HEK293 (cell line): ENCODE measurements at regions not wholly inside any gene's neighbourhood (a gene's known extent, or its start where the extent isn't known, plus 50 kb on each side); places are given as distances from the start of the nearest gene placed in this dataset.

Experiments used
- FEZF1 ChIP-seq: fragments of 450-650 bp; formaldehyde crosslinking; IDR thresholded peaks from 2 replicates; pipeline ENCODE4 v1.5.1; 2016; ENCODE audit warnings: missing biosample characterization, missing genetic modification characterization
- HOXA7 ChIP-seq: sonication (generic); formaldehyde crosslinking; IDR thresholded peaks from 2 replicates; pipeline ENCODE4 v1.8.1; 2022; ENCODE audit warnings: missing genetic modification reagents, borderline replicate concordance
- OVOL3 ChIP-seq: fragments of 450-650 bp; formaldehyde crosslinking; IDR thresholded peaks from 2 replicates; pipeline ENCODE4 v1.5.1; 2016; ENCODE audit warnings: missing biosample characterization, missing genetic modification characterization
- ZBTB20 ChIP-seq: fragments of 450-650 bp; formaldehyde crosslinking; IDR thresholded peaks from 2 replicates; pipeline ENCODE4 v1.5.1; 2016; ENCODE audit warnings: missing biosample characterization, missing genetic modification characterization
- ZBTB7A ChIP-seq: fragments of 450-650 bp; formaldehyde crosslinking; IDR thresholded peaks from 2 replicates; pipeline ENCODE4 v1.5.1; 2016; ENCODE audit warnings: low read depth, missing biosample characterization, missing genetic modification characterization
- ZNF514 ChIP-seq: fragments of 450-650 bp; formaldehyde crosslinking; IDR thresholded peaks from 2 replicates; pipeline ENCODE4 v1.5.1; 2016; ENCODE audit warnings: missing biosample characterization, missing genetic modification characterization
- TF ChIP-seq, protein P1 (sequence below): fragments of 450-650 bp; formaldehyde crosslinking; IDR thresholded peaks from 2 replicates; pipeline ENCODE4 v1.5.1; 2016; ENCODE audit warnings: missing biosample characterization, missing genetic modification characterization
- TF ChIP-seq, protein P2 (sequence below): fragments of 450-650 bp; formaldehyde crosslinking; IDR thresholded peaks from 2 replicates; pipeline ENCODE4 v1.5.1; 2016; ENCODE audit warnings: missing biosample characterization, missing genetic modification characterization
- TF ChIP-seq, protein P3 (sequence below): fragments of 450-650 bp; formaldehyde crosslinking; IDR thresholded peaks from 2 replicates; pipeline ENCODE4 v1.5.1; 2016; ENCODE audit warnings: missing biosample characterization, missing genetic modification characterization
- TF ChIP-seq, protein P4 (sequence below): fragments of 450-650 bp; formaldehyde crosslinking; IDR thresholded peaks from 2 replicates; pipeline ENCODE4 v1.5.1; 2016; ENCODE audit warnings: missing biosample characterization, missing genetic modification characterization, borderline replicate concordance
- TF ChIP-seq, protein P5 (sequence below): fragments of 450-650 bp; formaldehyde crosslinking; IDR thresholded peaks from 2 replicates; pipeline ENCODE4 v1.5.1; 2016; ENCODE audit warnings: missing biosample characterization, missing genetic modification characterization
- TF ChIP-seq, protein P6 (sequence below): fragments of 450-650 bp; formaldehyde crosslinking; IDR thresholded peaks from 2 replicates; pipeline ENCODE4 v1.5.1; 2016; ENCODE audit warnings: missing biosample characterization, missing genetic modification characterization

DNA sequence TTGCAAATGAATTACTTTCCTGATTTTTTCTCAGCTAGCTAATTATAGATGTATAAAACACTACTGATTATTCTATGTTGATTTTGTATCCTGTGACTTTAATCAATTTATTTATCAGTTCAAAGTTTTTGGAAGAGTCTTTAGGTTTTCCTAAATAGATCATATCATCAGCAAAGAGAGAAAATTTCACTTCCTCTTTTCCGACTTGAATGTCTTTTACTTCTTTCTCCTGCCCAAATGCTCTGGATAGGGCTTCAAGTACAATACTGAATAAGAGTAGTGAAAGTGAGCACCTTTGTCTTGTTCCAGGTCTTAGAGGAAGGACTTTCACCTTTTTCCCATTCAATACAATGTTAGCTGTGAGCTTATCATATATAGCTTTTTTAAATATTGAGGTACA is 417.9 kb downstream of the PDGFC start:
- TF ChIP-seq ZBTB7A (tag by site-specific recombination) = no peak
- no peak for TF ChIP-seq ZNF514
- TF ChIP-seq, protein P1, sequence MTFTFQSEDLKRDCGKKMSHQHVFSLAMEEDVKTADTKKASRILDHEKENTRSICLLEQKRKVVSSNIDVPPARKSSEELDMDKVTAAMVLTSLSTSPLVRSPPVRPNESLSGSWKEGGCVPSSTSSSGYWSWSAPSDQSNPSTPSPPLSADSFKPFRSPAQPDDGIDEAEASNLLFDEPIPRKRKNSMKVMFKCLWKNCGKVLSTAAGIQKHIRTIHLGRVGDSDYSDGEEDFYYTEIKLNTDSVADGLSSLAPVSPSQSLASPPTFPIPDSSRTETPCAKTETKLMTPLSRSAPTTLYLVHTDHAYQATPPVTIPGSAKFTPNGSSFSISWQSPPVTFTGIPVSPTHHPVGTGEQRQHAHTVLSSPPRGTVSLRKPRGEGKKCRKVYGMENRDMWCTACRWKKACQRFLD = no peak
- no peak for TF ChIP-seq FEZF1 (tag by site-specific recombination)
- TF ChIP-seq, protein P2, sequence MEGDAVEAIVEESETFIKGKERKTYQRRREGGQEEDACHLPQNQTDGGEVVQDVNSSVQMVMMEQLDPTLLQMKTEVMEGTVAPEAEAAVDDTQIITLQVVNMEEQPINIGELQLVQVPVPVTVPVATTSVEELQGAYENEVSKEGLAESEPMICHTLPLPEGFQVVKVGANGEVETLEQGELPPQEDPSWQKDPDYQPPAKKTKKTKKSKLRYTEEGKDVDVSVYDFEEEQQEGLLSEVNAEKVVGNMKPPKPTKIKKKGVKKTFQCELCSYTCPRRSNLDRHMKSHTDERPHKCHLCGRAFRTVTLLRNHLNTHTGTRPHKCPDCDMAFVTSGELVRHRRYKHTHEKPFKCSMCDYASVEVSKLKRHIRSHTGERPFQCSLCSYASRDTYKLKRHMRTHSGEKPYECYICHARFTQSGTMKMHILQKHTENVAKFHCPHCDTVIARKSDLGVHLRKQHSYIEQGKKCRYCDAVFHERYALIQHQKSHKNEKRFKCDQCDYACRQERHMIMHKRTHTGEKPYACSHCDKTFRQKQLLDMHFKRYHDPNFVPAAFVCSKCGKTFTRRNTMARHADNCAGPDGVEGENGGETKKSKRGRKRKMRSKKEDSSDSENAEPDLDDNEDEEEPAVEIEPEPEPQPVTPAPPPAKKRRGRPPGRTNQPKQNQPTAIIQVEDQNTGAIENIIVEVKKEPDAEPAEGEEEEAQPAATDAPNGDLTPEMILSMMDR (tag by site-specific recombination) = no peak
- TF ChIP-seq HOXA7 (CRISPR knock-in tag) = no peak
- TF ChIP-seq, protein P3, sequence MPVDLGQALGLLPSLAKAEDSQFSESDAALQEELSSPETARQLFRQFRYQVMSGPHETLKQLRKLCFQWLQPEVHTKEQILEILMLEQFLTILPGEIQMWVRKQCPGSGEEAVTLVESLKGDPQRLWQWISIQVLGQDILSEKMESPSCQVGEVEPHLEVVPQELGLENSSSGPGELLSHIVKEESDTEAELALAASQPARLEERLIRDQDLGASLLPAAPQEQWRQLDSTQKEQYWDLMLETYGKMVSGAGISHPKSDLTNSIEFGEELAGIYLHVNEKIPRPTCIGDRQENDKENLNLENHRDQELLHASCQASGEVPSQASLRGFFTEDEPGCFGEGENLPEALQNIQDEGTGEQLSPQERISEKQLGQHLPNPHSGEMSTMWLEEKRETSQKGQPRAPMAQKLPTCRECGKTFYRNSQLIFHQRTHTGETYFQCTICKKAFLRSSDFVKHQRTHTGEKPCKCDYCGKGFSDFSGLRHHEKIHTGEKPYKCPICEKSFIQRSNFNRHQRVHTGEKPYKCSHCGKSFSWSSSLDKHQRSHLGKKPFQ (tag by site-specific recombination) = no peak
- TF ChIP-seq, protein P4, sequence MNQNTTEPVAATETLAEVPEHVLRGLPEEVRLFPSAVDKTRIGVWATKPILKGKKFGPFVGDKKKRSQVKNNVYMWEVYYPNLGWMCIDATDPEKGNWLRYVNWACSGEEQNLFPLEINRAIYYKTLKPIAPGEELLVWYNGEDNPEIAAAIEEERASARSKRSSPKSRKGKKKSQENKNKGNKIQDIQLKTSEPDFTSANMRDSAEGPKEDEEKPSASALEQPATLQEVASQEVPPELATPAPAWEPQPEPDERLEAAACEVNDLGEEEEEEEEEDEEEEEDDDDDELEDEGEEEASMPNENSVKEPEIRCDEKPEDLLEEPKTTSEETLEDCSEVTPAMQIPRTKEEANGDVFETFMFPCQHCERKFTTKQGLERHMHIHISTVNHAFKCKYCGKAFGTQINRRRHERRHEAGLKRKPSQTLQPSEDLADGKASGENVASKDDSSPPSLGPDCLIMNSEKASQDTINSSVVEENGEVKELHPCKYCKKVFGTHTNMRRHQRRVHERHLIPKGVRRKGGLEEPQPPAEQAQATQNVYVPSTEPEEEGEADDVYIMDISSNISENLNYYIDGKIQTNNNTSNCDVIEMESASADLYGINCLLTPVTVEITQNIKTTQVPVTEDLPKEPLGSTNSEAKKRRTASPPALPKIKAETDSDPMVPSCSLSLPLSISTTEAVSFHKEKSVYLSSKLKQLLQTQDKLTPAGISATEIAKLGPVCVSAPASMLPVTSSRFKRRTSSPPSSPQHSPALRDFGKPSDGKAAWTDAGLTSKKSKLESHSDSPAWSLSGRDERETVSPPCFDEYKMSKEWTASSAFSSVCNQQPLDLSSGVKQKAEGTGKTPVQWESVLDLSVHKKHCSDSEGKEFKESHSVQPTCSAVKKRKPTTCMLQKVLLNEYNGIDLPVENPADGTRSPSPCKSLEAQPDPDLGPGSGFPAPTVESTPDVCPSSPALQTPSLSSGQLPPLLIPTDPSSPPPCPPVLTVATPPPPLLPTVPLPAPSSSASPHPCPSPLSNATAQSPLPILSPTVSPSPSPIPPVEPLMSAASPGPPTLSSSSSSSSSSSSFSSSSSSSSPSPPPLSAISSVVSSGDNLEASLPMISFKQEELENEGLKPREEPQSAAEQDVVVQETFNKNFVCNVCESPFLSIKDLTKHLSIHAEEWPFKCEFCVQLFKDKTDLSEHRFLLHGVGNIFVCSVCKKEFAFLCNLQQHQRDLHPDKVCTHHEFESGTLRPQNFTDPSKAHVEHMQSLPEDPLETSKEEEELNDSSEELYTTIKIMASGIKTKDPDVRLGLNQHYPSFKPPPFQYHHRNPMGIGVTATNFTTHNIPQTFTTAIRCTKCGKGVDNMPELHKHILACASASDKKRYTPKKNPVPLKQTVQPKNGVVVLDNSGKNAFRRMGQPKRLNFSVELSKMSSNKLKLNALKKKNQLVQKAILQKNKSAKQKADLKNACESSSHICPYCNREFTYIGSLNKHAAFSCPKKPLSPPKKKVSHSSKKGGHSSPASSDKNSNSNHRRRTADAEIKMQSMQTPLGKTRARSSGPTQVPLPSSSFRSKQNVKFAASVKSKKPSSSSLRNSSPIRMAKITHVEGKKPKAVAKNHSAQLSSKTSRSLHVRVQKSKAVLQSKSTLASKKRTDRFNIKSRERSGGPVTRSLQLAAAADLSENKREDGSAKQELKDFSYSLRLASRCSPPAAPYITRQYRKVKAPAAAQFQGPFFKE (tag by site-specific recombination) = no peak
- no peak for TF ChIP-seq OVOL3 (tag by site-specific recombination)
- TF ChIP-seq, protein P5, sequence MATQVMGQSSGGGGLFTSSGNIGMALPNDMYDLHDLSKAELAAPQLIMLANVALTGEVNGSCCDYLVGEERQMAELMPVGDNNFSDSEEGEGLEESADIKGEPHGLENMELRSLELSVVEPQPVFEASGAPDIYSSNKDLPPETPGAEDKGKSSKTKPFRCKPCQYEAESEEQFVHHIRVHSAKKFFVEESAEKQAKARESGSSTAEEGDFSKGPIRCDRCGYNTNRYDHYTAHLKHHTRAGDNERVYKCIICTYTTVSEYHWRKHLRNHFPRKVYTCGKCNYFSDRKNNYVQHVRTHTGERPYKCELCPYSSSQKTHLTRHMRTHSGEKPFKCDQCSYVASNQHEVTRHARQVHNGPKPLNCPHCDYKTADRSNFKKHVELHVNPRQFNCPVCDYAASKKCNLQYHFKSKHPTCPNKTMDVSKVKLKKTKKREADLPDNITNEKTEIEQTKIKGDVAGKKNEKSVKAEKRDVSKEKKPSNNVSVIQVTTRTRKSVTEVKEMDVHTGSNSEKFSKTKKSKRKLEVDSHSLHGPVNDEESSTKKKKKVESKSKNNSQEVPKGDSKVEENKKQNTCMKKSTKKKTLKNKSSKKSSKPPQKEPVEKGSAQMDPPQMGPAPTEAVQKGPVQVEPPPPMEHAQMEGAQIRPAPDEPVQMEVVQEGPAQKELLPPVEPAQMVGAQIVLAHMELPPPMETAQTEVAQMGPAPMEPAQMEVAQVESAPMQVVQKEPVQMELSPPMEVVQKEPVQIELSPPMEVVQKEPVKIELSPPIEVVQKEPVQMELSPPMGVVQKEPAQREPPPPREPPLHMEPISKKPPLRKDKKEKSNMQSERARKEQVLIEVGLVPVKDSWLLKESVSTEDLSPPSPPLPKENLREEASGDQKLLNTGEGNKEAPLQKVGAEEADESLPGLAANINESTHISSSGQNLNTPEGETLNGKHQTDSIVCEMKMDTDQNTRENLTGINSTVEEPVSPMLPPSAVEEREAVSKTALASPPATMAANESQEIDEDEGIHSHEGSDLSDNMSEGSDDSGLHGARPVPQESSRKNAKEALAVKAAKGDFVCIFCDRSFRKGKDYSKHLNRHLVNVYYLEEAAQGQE (tag by site-specific recombination) = no peak
- no peak for TF ChIP-seq ZBTB20 (tag by site-specific recombination)
- TF ChIP-seq, protein P6, sequence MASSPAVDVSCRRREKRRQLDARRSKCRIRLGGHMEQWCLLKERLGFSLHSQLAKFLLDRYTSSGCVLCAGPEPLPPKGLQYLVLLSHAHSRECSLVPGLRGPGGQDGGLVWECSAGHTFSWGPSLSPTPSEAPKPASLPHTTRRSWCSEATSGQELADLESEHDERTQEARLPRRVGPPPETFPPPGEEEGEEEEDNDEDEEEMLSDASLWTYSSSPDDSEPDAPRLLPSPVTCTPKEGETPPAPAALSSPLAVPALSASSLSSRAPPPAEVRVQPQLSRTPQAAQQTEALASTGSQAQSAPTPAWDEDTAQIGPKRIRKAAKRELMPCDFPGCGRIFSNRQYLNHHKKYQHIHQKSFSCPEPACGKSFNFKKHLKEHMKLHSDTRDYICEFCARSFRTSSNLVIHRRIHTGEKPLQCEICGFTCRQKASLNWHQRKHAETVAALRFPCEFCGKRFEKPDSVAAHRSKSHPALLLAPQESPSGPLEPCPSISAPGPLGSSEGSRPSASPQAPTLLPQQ = no peak
